ENCODE measurements at regions not wholly inside any gene's neighbourhood (a gene's known extent, or its start where the extent isn't known, plus 50 kb on each side); places are given as distances from the start of the nearest gene placed in this dataset.

DNA sequence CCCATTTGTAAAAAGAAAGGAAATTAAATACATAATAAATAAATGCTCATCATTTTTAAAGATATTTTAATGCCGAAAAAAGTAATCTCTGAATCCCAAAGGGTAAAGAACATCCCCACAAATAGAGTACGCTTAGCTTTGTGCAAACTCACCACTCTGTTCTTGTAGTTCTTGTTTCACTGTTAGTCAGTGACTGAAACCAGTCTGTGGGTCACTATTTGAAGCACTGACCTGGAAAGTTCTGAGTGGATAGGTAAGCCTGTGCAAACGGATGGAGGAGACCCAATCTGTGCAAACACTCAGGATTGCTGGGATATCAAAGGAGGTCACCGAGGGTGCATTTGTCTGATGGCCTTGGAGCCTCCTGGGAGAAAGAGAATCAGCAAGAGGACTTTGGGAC, 68.1 kb upstream of the TSPAN11 start:
- H4K20me1 ChIP-seq (ENCODE audit: insufficient read depth, low read length), result no peaks in the 10 kb centered on the region
- H3K9ac ChIP-seq (ENCODE audit: low read length), result no peak overlapping the region
- H3K36me3 ChIP-seq (ENCODE audit: insufficient read depth, low read length), result no peaks in the 10 kb centered on the region
- H2AFZ ChIP-seq (ENCODE audit: low read length), result no peak overlapping the region
- H3K27ac ChIP-seq (ENCODE audit: low read depth, low read length, poor library complexity, severe bottlenecking), result no peak overlapping the region
- H3K79me2 ChIP-seq (ENCODE audit: insufficient read depth, low read length), result no peaks in the 10 kb centered on the region
- H3K9me2 ChIP-seq (ENCODE audit: low read depth, low read length), result no peaks in the 10 kb centered on the region
- TF ChIP-seq, protein P1, sequence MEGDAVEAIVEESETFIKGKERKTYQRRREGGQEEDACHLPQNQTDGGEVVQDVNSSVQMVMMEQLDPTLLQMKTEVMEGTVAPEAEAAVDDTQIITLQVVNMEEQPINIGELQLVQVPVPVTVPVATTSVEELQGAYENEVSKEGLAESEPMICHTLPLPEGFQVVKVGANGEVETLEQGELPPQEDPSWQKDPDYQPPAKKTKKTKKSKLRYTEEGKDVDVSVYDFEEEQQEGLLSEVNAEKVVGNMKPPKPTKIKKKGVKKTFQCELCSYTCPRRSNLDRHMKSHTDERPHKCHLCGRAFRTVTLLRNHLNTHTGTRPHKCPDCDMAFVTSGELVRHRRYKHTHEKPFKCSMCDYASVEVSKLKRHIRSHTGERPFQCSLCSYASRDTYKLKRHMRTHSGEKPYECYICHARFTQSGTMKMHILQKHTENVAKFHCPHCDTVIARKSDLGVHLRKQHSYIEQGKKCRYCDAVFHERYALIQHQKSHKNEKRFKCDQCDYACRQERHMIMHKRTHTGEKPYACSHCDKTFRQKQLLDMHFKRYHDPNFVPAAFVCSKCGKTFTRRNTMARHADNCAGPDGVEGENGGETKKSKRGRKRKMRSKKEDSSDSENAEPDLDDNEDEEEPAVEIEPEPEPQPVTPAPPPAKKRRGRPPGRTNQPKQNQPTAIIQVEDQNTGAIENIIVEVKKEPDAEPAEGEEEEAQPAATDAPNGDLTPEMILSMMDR (IDR thresholded peaks at IDR 0.05; ENCODE audit: low read length), result no peak
- TF ChIP-seq EZH2 (IDR thresholded peaks at IDR 0.05; ENCODE audit: borderline replicate concordance, low read length), result no peak
- H3K4me1 ChIP-seq (ENCODE audit: insufficient read depth, low read length, severe bottlenecking), result no peaks in the 10 kb centered on the region
- H3K4me2 ChIP-seq (ENCODE audit: low read length), result no peak overlapping the region
- H3K9me3 ChIP-seq (ENCODE audit: low read length), result no peaks in the 10 kb centered on the region
- no peak overlapping the region for H3K4me3 ChIP-seq (ENCODE audit: low read depth, low read length, poor library complexity, severe bottlenecking)
- H3K27me3 ChIP-seq (ENCODE audit: insufficient read depth, low read length), result no peaks in the 10 kb centered on the region
- no peaks in the 10 kb centered on the region for H3F3A ChIP-seq (ENCODE audit: insufficient read depth, low read length)

DNA sequence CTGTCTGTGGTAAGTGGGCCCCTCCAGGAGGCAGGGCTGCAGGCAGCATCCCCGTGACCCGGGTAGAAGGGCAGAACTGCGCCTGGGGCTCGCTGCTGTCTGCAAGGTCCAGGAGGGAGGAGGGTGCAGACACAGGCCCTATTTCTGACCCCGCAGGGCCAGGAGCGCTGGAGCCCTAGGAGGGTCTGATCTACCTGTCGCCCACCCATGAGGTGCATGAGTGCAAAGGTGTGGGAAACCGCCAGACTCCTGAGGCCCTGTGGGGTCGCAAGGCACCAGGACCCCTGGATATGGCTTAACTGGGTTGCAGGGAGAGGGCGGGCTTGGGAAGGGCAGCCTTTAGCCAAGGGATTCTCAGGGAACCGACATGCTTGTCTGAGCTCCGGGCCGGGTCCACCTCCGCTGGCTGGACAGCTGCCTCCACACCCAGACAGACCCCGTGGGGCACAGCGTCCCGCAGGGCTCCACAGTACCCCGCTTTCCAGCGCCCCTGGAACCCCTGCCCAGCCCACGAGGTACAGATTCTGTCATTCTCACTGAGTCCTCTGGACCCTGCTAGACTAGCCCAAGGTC, 72.9 kb upstream of the TSPAN11 start:
- no peaks in the 10 kb centered on the region for H3K9me2 ChIP-seq (ENCODE audit: low read depth, low read length)
- no peaks in the 10 kb centered on the region for H3K79me2 ChIP-seq (ENCODE audit: insufficient read depth, low read length)
- no peaks in the 10 kb centered on the region for H3K9me3 ChIP-seq (ENCODE audit: low read length)
- H3K4me3 ChIP-seq (ENCODE audit: low read depth, low read length, poor library complexity, severe bottlenecking), result no peak overlapping the region
- H2AFZ ChIP-seq (ENCODE audit: low read length), result no peak overlapping the region
- no peak overlapping the region for H3K9ac ChIP-seq (ENCODE audit: low read length)
- H3K27ac ChIP-seq (ENCODE audit: low read depth, low read length, poor library complexity, severe bottlenecking), result no peak overlapping the region
- H3K4me2 ChIP-seq (ENCODE audit: low read length), result no peak overlapping the region
- no peaks in the 10 kb centered on the region for H3F3A ChIP-seq (ENCODE audit: insufficient read depth, low read length)
- H3K27me3 ChIP-seq (ENCODE audit: insufficient read depth, low read length), result no peaks in the 10 kb centered on the region
- TF ChIP-seq, protein P1 (IDR thresholded peaks at IDR 0.05; ENCODE audit: low read length), result no peak
- no peak for TF ChIP-seq EZH2 (IDR thresholded peaks at IDR 0.05; ENCODE audit: borderline replicate concordance, low read length)
- no peaks in the 10 kb centered on the region for H3K36me3 ChIP-seq (ENCODE audit: insufficient read depth, low read length)
- no peaks in the 10 kb centered on the region for H4K20me1 ChIP-seq (ENCODE audit: insufficient read depth, low read length)
- H3K4me1 ChIP-seq (ENCODE audit: insufficient read depth, low read length, severe bottlenecking), result peaks cover 14% of the 10 kb centered on the region

DNA sequence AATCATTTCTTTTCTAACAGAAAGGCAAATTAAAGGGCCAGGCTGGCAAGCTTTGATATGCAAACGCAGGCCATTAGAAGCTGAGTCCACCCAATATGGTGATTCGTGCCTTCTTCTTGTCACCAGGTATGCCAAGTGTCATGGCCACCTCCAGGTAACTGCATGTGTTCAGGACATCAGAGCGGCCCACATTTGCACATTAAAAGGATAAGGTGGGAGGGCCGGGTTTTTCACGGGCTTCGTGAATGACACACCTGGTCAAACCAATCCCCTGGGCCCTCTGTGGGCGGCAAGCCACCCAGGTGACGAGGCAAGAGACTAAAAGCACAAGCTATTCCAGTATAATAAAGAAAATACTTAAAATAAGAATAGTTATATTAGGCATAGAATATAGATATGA, 75.9 kb upstream of the TSPAN11 start:
- Histone ChIP-seq H3K9ac (ENCODE audit: low read length) (no peak overlapping the region), H4K20me1 (ENCODE audit: insufficient read depth, low read length) (no peaks in the 10 kb centered on the region), H3K27ac (ENCODE audit: low read depth, low read length, poor library complexity, severe bottlenecking) (no peak overlapping the region), H3K4me1 (ENCODE audit: insufficient read depth, low read length, severe bottlenecking) (peaks cover 14% of the 10 kb centered on the region), H3K79me2 (ENCODE audit: insufficient read depth, low read length) (no peaks in the 10 kb centered on the region), H3K9me2 (ENCODE audit: low read depth, low read length) (no peaks in the 10 kb centered on the region), H3K36me3 (ENCODE audit: insufficient read depth, low read length) (no peaks in the 10 kb centered on the region), H2AFZ (ENCODE audit: low read length) (no peak overlapping the region), H3F3A (ENCODE audit: insufficient read depth, low read length) (no peaks in the 10 kb centered on the region), H3K4me2 (ENCODE audit: low read length) (no peak overlapping the region), H3K4me3 (ENCODE audit: low read depth, low read length, poor library complexity, severe bottlenecking) (no peak overlapping the region), H3K9me3 (ENCODE audit: low read length) (no peaks in the 10 kb centered on the region), H3K27me3 (ENCODE audit: insufficient read depth, low read length) (no peaks in the 10 kb centered on the region)
- TF ChIP-seq EZH2 (IDR thresholded peaks at IDR 0.05; ENCODE audit: borderline replicate concordance, low read length), result no peak
- TF ChIP-seq, protein P1 (IDR thresholded peaks at IDR 0.05; ENCODE audit: low read length), result no peak
